ENCODE measurements at regions not wholly inside any gene's neighbourhood (a gene's known extent, or its start where the extent isn't known, plus 50 kb on each side); places are given as distances from the start of the nearest gene placed in this dataset.

DNA sequence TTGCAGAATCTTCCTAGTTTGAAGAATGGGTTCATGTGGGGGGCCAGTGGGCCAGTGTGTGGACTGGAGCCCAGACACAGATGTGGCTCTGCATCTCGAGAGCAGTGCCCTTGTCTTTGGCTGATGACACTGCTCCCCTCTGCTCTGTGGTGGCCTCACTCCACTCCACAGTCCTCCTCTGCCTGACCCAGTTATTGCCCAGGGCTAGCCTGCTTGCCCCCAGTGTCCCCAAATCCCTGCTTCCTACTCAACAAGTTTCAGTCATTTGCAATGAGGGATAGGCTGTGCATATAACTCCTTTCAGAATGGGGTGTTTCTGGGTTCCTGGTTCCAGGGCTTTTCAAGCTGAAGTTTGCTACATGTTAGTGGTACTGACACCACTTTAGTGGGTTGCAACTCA is 177.5 kb downstream of the SNX10 start:
- CTCF ChIA-PET = no interaction called here
- no peak overlapping the region for H3K4me3 Mint-ChIP-seq
- peaks cover 18% of the 10 kb centered on the region for H3K27me3 Mint-ChIP-seq
- H3K36me3 Mint-ChIP-seq = no peaks in the 10 kb centered on the region
- H3K4me1 Mint-ChIP-seq = no peaks in the 10 kb centered on the region
- DNase-seq = no peak
- no peak overlapping the region for H3K27ac Mint-ChIP-seq
- H3K9me3 Mint-ChIP-seq = no peaks in the 10 kb centered on the region

DNA sequence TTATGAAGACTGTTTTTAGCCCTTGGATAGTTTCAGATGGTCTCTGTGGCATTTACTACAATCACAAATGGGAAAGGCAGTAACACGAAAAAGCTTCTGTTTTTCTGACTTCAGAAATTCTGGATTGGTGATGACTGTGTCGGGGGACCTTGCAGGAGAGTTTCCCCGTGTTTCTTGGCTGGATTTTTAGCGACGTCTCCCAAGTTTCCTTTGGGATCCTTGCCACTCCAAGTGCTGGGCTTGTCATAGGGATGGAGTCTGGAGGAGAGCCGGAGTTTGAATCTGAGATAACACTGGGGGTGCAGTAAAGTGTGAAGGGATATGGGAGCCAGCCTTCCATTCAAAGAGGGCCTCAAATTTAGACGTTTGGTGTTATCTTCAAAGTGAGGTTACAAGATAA is 179.0 kb downstream of the SNX10 start:
- H3K4me1 Mint-ChIP-seq = no peaks in the 10 kb centered on the region
- no peak overlapping the region for H3K27ac Mint-ChIP-seq
- H3K27me3 Mint-ChIP-seq = peaks cover 22% of the 10 kb centered on the region
- DNase-seq = no peak
- CTCF ChIA-PET = no interaction called here
- H3K36me3 Mint-ChIP-seq = no peaks in the 10 kb centered on the region
- H3K9me3 Mint-ChIP-seq = no peaks in the 10 kb centered on the region
- no peak overlapping the region for H3K4me3 Mint-ChIP-seq

DNA sequence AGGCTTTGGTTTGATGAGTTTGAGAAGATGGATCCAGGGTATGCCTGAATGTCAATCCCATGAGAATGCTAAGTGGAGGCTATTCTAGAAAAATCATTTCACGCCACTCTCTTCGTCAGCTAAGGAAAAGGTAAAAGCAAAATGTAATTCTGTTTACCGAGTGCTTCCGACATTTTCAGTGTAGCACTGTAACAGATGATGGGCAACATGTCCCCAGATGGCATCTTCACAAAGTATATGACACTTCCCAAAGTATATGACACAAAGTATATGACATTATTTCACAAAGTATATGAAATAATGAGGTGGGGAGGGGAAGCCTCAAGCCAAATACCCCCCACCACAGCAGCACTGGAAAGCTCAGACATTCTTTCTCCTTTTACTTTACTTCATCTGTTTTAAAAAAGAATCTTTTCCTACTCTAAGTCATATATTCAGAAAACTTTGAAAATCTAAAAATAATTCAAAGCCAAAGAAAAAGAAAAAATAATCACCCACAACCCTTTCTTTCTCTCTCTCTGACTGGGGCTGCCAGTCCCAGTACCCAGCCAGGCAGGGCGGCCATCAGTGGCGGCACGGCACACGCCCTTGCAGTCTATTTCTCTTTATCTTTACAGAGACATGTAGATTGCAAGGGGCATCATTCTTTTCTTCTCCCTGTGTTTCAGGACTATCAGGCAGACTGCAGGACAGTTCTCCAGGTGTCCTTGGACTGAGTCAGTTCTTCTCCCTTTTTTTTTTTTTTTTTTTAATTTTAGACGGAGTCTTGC is 179.8 kb downstream of the SNX10 start:
- DNase-seq = no peak
- CTCF ChIA-PET = interaction anchor here (1.6 kb wide), 1 partner anchor 99 kb away, joined by 3 read pairs; no protein-coding TSS in a partner anchor
- H3K27me3 Mint-ChIP-seq = peaks cover 24% of the 10 kb centered on the region
- H3K27ac Mint-ChIP-seq = no peak overlapping the region
- H3K36me3 Mint-ChIP-seq = no peaks in the 10 kb centered on the region
- H3K4me1 Mint-ChIP-seq = no peaks in the 10 kb centered on the region
- H3K4me3 Mint-ChIP-seq = no peak overlapping the region
- H3K9me3 Mint-ChIP-seq = no peaks in the 10 kb centered on the region

DNA sequence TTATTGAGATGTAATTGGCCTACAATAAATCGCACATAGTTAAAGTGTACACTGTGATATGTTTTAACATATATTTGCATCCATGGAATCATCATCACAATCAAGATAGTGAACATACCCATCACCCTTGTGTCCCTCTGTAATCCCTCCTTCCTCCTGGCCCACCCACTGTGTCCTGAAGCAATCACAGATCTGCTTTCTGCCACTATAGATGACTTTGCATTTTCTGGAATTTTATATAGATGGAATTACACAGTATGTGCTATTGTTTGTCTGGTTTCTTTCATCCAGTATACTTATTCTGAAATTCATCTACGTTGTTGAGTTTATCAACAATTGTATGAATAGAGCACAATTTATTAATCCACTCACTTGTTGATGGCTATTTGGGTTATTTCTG is 181.3 kb downstream of the SNX10 start:
- Mint-ChIP-seq H3K4me1 (no peaks in the 10 kb centered on the region), H3K36me3 (no peaks in the 10 kb centered on the region), H3K4me3 (no peak overlapping the region), H3K27me3 (peaks cover 34% of the 10 kb centered on the region), H3K9me3 (no peaks in the 10 kb centered on the region), H3K27ac (no peak overlapping the region)
- CTCF ChIA-PET = interaction anchor here (1.6 kb wide), 1 partner anchor 101 kb away, joined by 3 read pairs; no protein-coding TSS in a partner anchor
- DNase-seq = no peak

DNA sequence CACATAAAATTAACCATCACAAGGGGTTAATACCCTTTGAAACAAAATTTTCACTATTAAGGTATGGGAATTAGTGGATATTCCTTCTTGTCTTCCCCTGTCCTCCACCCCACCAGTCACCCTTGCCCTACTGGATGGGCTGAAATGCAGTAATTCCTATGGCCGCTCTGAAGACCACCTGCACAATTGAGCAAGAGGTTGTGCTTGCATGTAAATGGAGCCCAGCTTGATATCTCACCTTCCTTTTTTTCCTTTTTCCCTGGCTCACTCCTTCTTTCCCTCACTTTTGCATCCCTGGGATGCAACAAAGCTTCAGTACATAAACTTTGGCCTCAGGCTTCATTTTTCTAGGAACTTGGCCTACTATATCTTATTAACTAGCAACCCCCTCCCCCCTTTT is 184.6 kb downstream of the SNX10 start:
- CTCF ChIA-PET = no interaction called here
- no peak overlapping the region for H3K4me3 Mint-ChIP-seq
- H3K4me1 Mint-ChIP-seq = no peaks in the 10 kb centered on the region
- no peak for DNase-seq
- H3K27ac Mint-ChIP-seq = no peak overlapping the region
- no peaks in the 10 kb centered on the region for H3K9me3 Mint-ChIP-seq
- peaks cover 40% of the 10 kb centered on the region for H3K27me3 Mint-ChIP-seq
- H3K36me3 Mint-ChIP-seq = no peaks in the 10 kb centered on the region

DNA sequence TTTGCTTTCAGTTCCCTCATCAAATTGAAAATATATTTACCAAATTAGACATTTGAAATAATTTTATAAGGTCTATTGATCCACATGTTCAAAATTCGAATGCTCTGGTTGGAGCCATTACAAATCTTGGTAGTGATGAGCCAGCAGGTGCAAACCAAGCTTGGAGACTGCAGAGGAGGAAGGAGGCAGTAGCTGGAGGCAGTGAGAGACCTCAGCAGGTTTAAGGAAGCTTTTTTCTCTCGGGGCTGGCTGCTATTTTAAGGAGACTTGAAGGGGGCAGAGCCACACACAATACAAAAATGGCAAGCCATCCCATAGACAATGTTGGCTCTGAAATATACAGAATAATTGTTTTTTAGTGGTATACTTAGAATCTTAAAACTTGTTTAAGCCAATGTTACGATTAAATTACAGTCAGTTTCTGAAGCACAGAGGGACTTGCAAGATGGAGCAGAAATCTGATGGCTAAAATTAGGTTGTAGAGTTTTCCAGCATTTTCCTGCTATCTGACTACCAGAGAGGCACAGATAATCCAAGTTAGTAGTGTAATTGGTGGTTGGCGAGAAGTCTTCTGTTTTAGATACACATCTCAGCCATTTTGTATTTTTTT is 185.8 kb downstream of the SNX10 start:
- DNase-seq = no peak
- peaks cover 40% of the 10 kb centered on the region for H3K27me3 Mint-ChIP-seq
- no peaks in the 10 kb centered on the region for H3K36me3 Mint-ChIP-seq
- no peaks in the 10 kb centered on the region for H3K4me1 Mint-ChIP-seq
- H3K4me3 Mint-ChIP-seq = no peak overlapping the region
- H3K27ac Mint-ChIP-seq = no peak overlapping the region
- CTCF ChIA-PET = no interaction called here
- H3K9me3 Mint-ChIP-seq = no peaks in the 10 kb centered on the region

DNA sequence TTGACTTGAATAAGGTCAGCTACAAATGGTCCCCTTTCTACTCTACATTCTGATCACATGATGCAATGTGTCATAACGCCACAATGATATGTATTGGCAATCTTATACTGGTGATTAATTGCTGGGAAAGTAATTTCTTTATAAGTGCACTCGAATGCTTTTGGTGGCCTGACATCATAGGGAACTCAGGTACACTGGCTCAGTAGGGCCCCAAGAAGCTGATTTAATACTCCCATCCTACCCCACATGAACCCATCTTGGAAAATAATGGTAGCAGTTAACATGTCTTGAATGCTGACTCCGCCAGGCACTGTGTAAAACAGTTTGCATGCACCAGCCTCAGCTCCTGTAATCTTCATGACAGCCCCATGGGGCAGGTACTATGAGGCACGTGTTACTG is 186.9 kb downstream of the SNX10 start:
- CTCF ChIA-PET = interaction anchor here (0.7 kb wide), 1 partner anchor 108 kb away, joined by 3 read pairs; no protein-coding TSS in a partner anchor
- Mint-ChIP-seq H3K9me3 (no peaks in the 10 kb centered on the region), H3K4me1 (no peaks in the 10 kb centered on the region), H3K4me3 (no peak overlapping the region), H3K27me3 (peaks cover 40% of the 10 kb centered on the region), H3K36me3 (no peaks in the 10 kb centered on the region), H3K27ac (no peak overlapping the region)
- DNase-seq = no peak

DNA sequence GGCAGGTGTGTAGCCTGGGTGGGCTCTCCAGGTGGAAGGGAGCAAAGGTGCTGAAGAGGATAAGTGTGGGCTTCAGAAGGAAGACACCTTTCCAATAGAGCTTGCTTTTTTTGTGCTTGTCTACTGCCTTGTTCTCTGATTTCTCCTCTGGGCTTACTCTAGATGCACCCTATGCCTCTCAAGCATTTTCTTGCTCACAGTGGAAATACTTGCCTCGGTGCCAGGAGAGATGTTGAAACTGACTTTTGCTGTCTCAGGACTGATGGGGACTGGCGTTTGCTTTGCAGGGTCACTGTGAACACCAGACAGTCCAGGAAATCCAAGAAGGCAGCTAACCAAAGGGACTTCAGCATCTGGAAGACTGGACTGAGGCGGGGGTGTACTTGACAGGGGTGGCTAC is 187.9 kb downstream of the SNX10 start:
- DNase-seq = no peak

DNA sequence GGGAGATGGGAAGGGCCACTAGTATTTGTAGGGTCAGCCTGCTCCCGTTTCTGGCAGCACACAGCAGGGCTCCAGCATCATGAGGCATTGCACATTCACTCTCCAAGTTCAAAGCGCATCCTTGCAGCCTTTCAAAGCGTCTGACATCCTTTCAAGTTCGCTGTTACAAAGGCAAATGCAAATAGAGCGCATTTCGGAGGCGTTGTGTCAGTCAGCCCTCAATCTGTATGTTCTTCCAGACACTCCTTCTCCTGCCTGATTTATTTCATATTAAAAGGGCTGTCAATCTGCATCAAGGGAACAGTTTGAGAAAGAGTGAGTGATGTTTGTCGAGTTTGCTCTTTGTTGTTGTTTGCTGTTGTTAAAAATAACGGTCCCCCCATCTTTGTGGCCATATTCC is 188.5 kb downstream of the SNX10 start:
- H3K27ac Mint-ChIP-seq = no peak overlapping the region
- H3K27me3 Mint-ChIP-seq = peaks cover 36% of the 10 kb centered on the region
- DNase-seq = no peak
- H3K4me1 Mint-ChIP-seq = no peaks in the 10 kb centered on the region
- H3K36me3 Mint-ChIP-seq = no peaks in the 10 kb centered on the region
- no peak overlapping the region for H3K4me3 Mint-ChIP-seq
- H3K9me3 Mint-ChIP-seq = no peaks in the 10 kb centered on the region
- CTCF ChIA-PET = no interaction called here

More for the DNA sequence above, 187.9 kb downstream of the SNX10 start:
- H3K27me3 Mint-ChIP-seq = peaks cover 40% of the 10 kb centered on the region
- H3K4me3 Mint-ChIP-seq = no peak overlapping the region
- H3K27ac Mint-ChIP-seq = no peak overlapping the region
- H3K36me3 Mint-ChIP-seq = no peaks in the 10 kb centered on the region
- no peaks in the 10 kb centered on the region for H3K4me1 Mint-ChIP-seq
- CTCF ChIA-PET = no interaction called here
- H3K9me3 Mint-ChIP-seq = no peaks in the 10 kb centered on the region

DNA sequence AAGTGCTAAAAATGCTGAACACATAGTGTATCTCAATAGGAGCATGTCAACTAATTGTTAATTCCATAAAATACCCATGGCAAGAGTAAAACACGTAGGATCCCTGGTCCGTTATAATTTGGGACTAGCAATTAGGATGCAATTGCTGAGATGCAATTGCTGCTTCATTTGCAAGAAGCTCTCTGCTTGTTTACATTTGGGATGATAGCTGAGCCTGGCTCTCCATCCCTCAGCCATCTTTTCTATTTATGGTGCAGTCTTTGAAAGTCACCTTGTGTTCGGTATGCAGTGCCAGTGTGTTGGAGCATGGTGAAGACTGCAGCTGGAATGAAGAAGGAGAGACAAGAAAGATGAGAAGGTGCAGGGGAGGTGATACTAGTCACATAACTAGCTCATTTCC is 191.3 kb downstream of the SNX10 start:
- Mint-ChIP-seq H3K27ac (no peak overlapping the region), H3K27me3 (peaks cover 28% of the 10 kb centered on the region), H3K4me3 (no peak overlapping the region), H3K36me3 (no peaks in the 10 kb centered on the region), H3K9me3 (no peaks in the 10 kb centered on the region), H3K4me1 (no peaks in the 10 kb centered on the region)
- DNase-seq = no peak
- CTCF ChIA-PET = no interaction called here

DNA sequence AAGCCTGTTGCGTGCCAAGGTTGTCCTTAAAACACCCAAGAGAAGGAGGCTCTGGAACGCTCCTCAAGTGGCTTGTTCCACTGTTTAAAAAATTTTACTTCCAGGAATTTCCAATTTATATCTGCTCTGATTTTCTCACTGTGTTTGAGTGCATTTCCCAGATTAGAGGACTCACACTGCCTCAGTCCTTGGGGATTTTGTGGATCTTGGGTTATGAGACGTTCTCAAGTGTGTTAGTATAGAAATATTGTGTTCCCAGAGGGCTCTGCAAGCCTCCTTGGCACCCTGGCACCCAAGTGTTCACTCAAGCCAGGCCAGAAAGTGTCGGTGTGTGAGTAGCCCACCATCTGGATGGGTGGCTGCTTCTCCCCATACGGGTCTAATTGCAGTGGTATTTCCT is 192.2 kb downstream of the SNX10 start:
- Mint-ChIP-seq H3K4me3 (no peak overlapping the region), H3K9me3 (no peaks in the 10 kb centered on the region), H3K4me1 (no peaks in the 10 kb centered on the region), H3K27ac (no peak overlapping the region), H3K27me3 (peaks cover 25% of the 10 kb centered on the region), H3K36me3 (no peaks in the 10 kb centered on the region)
- CTCF ChIA-PET = no interaction called here
- no peak for DNase-seq

DNA sequence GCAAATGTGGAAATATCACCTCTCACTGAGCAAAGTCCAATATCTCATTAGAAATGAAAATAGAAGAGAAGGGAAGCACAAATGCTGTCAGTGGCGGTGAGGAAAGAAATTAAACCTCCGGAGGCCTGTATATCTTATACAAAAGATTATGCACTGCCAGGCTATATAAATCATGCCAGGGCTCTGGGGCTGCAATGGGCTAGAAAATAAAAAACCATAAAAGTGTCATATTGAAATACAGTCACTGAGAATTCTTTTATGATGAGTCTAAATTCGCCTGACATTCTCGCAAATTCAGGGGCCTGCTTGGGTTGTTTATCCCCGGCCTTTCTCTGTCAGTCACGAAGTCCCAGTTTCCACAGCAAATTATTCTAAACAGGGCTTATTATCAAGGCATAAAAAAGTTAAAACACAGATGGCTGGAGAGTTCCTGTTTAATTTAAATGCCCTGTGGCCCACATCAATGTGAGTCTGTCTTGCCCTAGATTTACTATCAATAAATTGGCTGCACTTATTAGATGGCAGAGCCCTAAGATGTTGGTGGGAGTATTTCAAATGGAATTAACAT is 193.8 kb downstream of the SNX10 start:
- Mint-ChIP-seq H3K27me3 (peaks cover 13% of the 10 kb centered on the region), H3K9me3 (no peaks in the 10 kb centered on the region), H3K27ac (no peak overlapping the region), H3K36me3 (no peaks in the 10 kb centered on the region), H3K4me1 (no peaks in the 10 kb centered on the region), H3K4me3 (no peak overlapping the region)
- CTCF ChIA-PET = no interaction called here
- no peak for DNase-seq

DNA sequence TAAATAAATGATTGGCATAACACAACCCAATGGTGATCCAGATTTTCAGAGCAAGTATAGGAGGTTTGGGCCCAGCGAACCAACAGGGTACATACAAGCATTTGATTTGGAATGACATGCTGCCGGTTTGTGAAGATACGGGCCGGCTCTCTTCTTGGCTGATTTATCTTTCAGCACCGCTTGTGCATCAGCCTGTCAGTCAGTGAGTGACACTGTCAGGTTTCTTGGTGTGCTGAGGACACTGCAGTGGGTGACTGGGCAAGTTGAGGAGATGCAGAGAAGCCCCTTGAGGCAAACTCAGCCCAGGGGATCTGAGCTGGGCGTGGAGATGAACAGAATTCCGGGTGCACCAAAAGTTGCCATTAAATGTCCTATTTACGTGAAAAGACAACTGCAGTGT is 194.5 kb downstream of the SNX10 start:
- no peaks in the 10 kb centered on the region for H3K9me3 Mint-ChIP-seq
- no peaks in the 10 kb centered on the region for H3K4me1 Mint-ChIP-seq
- CTCF ChIA-PET = no interaction called here
- peaks cover 16% of the 10 kb centered on the region for H3K27me3 Mint-ChIP-seq
- no peaks in the 10 kb centered on the region for H3K36me3 Mint-ChIP-seq
- DNase-seq = no peak
- no peak overlapping the region for H3K27ac Mint-ChIP-seq
- H3K4me3 Mint-ChIP-seq = no peak overlapping the region

DNA sequence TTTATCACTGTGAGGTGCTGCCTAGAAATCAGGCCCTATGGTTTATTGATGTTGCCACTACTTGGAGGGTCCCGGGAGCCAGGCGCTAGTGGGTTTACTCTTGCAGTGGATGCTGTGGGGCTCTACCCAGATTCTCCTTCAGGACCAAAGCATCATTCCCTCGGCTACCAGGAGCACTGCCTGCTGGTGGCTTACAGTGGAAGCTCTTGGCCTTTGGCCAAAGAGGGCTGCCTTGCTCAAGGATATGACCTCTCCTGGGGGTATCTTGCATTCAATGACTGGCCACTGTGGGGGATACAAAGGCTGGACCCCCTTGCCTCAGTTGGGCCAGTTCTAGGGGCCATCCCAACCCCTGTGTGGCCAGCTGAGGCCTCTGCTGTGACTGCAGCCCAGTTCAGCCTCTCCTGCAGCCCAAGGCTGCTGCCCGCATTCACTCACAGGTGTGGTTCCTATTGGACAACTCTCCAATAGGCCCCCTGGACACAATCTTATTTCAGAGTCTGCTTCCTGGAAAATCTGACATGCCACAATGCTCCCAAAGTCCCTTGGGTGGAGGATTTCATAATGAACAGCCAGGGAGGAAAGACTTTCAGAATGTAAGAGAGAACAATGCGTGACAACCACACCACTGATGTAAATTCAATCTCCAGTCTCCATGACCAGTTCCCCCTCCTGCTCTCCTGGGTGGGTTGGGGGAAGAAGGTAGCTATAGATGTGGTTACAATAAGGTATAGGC is 196.3 kb downstream of the SNX10 start:
- H3K27me3 Mint-ChIP-seq = peaks cover 8% of the 10 kb centered on the region
- H3K9me3 Mint-ChIP-seq = no peaks in the 10 kb centered on the region
- CTCF ChIA-PET = no interaction called here
- no peak overlapping the region for H3K4me3 Mint-ChIP-seq
- H3K36me3 Mint-ChIP-seq = no peaks in the 10 kb centered on the region
- no peak overlapping the region for H3K27ac Mint-ChIP-seq
- no peaks in the 10 kb centered on the region for H3K4me1 Mint-ChIP-seq
- no peak for DNase-seq

Measured in activated naive CD4-positive, alpha-beta T cell treated with anti-CD3 and anti-CD28 coated beads, Interleukin-2, amount 10 ng/mL, durations not matched to agents 7 days and 5 days (primary cell).